ENCODE measurements at regions not wholly inside any gene's neighbourhood (a gene's known extent, or its start where the extent isn't known, plus 50 kb on each side); places are given as distances from the start of the nearest gene placed in this dataset.

- no peak for DNase-seq (ENCODE audit: low spot score)
Observed at GRCh38 chr2:164439885-164440284, 181.4 kb downstream of the GRB14 start.

GRCh38 chr2:164439235-164439634, 182.0 kb downstream of the GRB14 start:
- no peak for DNase-seq (ENCODE audit: low spot score)

GRCh38 chr2:164438490-164439205, 182.6 kb downstream of the GRB14 start:
- DNase-seq (ENCODE audit: low spot score), result no peak

GRCh38 chr2:164436131-164436530, 185.2 kb downstream of the GRB14 start:
- DNase-seq (ENCODE audit: low spot score), result no peak

GRCh38 chr2:164430166-164430783, 191.0 kb downstream of the GRB14 start:
- no peak for DNase-seq (ENCODE audit: low spot score)

GRCh38 chr2:164429354-164429753, 191.9 kb downstream of the GRB14 start:
- no peak for DNase-seq (ENCODE audit: low spot score)

- DNase-seq (ENCODE audit: low spot score), result no peak
Observed at GRCh38 chr2:164427111-164427510, 194.2 kb downstream of the GRB14 start.

- DNase-seq (ENCODE audit: low spot score), result no peak
Observed at GRCh38 chr2:164420787-164421186, 200.5 kb downstream of the GRB14 start.

- DNase-seq (ENCODE audit: low spot score), result no peak
Observed at GRCh38 chr2:164412831-164413230, 208.5 kb downstream of the GRB14 start.

GRCh38 chr2:164389411-164389810, 231.9 kb downstream of the GRB14 start:
- no peak for DNase-seq (ENCODE audit: low spot score)

- DNase-seq (ENCODE audit: low spot score), result peak; percentile 46
Observed at GRCh38 chr2:164388511-164388910, 232.8 kb downstream of the GRB14 start.

GRCh38 chr2:164386231-164386630, 235.1 kb downstream of the GRB14 start:
- DNase-seq (ENCODE audit: low spot score), result no peak

GRCh38 chr2:164384434-164384833, 236.8 kb downstream of the GRB14 start:
- no peak for DNase-seq (ENCODE audit: low spot score)

GRCh38 chr2:164371916-164372315, 249.4 kb downstream of the GRB14 start:
- no peak for DNase-seq (ENCODE audit: low spot score)

- DNase-seq (ENCODE audit: low spot score), result no peak
Observed at GRCh38 chr2:164369366-164369765, 251.9 kb downstream of the GRB14 start.

- no peak for DNase-seq (ENCODE audit: low spot score)
Observed at GRCh38 chr2:164368896-164369295, 252.4 kb downstream of the GRB14 start.

GRCh38 chr2:164363646-164364045, 257.6 kb downstream of the GRB14 start:
- no peak for DNase-seq (ENCODE audit: low spot score)

- no peak for DNase-seq (ENCODE audit: low spot score)
Observed at GRCh38 chr2:164351536-164351935, 269.7 kb downstream of the GRB14 start.

- no peak for DNase-seq (ENCODE audit: low spot score)
Observed at GRCh38 chr2:164335947-164336346, 285.3 kb downstream of the GRB14 start.

- DNase-seq (ENCODE audit: low spot score), result no peak
Observed at GRCh38 chr2:164335128-164335527, 286.2 kb downstream of the GRB14 start.

- no peak for DNase-seq (ENCODE audit: low spot score)
Observed at GRCh38 chr2:164328310-164328709, 293.0 kb downstream of the GRB14 start.

GRCh38 chr2:164323978-164324377, 297.3 kb downstream of the GRB14 start:
- no peak for DNase-seq (ENCODE audit: low spot score)

GRCh38 chr2:164314148-164314547, 307.1 kb downstream of the GRB14 start:
- DNase-seq (ENCODE audit: low spot score), result no peak

GRCh38 chr2:164306872-164307271, 314.4 kb downstream of the GRB14 start:
- no peak for DNase-seq (ENCODE audit: low spot score)
